ENCODE measurements at regions not wholly inside any gene's neighbourhood (a gene's known extent, or its start where the extent isn't known, plus 50 kb on each side); places are given as distances from the start of the nearest gene placed in this dataset.

- TF ChIP-seq, protein P1, sequence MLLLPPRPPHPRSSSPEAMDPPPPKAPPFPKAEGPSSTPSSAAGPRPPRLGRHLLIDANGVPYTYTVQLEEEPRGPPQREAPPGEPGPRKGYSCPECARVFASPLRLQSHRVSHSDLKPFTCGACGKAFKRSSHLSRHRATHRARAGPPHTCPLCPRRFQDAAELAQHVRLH (tag by site-specific recombination; IDR thresholded peaks at IDR 0.05): no peak
- TF ChIP-seq CTCF (tag by site-specific recombination; IDR thresholded peaks at IDR 0.05): no peak
- TF ChIP-seq, protein P2, sequence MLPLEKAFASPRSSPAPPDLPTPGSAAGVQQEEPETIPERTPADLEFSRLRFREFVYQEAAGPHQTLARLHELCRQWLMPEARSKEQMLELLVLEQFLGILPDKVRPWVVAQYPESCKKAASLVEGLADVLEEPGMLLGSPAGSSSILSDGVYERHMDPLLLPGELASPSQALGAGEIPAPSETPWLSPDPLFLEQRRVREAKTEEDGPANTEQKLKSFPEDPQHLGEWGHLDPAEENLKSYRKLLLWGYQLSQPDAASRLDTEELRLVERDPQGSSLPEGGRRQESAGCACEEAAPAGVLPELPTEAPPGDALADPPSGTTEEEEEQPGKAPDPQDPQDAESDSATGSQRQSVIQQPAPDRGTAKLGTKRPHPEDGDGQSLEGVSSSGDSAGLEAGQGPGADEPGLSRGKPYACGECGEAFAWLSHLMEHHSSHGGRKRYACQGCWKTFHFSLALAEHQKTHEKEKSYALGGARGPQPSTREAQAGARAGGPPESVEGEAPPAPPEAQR (tag by site-specific recombination; IDR thresholded peaks at IDR 0.05): no peak
- TF ChIP-seq KLF16 (tag by site-specific recombination; IDR thresholded peaks at IDR 0.05): no peak
- no peak for TF ChIP-seq ZNF701 (tag by site-specific recombination; IDR thresholded peaks at IDR 0.05)
- no peak for TF ChIP-seq MYNN (tag by site-specific recombination; IDR thresholded peaks at IDR 0.05; ENCODE audit: borderline replicate concordance)
- no peak for TF ChIP-seq ZNF24 (tag by site-specific recombination; IDR thresholded peaks at IDR 0.05)
Observed at GRCh38 chr3:159502986-159503385, 485.6 kb upstream of the IL12A start.

Data from HEK293 (cell line).